GM18907 (cell line): ENCODE measurements at regions not wholly inside any gene's neighbourhood (a gene's known extent, or its start where the extent isn't known, plus 50 kb on each side); places are given as distances from the start of the nearest gene placed in this dataset.
"Not testable (repeated sequence)": the region's sequence is repeated elsewhere in the genome, so short reads cannot be mapped to it uniquely, and the experiment has no call there.

ENCODE experiments used
- ATAC-seq: cut with Tn5 transposase; IDR thresholded peaks from one replicate; pipeline ENCODE4 v1.9.1; 2021; ENCODE audit warnings: mild to moderate bottlenecking, moderate library complexity; ENCODE audit not compliant: unreplicated experiment

DNA sequence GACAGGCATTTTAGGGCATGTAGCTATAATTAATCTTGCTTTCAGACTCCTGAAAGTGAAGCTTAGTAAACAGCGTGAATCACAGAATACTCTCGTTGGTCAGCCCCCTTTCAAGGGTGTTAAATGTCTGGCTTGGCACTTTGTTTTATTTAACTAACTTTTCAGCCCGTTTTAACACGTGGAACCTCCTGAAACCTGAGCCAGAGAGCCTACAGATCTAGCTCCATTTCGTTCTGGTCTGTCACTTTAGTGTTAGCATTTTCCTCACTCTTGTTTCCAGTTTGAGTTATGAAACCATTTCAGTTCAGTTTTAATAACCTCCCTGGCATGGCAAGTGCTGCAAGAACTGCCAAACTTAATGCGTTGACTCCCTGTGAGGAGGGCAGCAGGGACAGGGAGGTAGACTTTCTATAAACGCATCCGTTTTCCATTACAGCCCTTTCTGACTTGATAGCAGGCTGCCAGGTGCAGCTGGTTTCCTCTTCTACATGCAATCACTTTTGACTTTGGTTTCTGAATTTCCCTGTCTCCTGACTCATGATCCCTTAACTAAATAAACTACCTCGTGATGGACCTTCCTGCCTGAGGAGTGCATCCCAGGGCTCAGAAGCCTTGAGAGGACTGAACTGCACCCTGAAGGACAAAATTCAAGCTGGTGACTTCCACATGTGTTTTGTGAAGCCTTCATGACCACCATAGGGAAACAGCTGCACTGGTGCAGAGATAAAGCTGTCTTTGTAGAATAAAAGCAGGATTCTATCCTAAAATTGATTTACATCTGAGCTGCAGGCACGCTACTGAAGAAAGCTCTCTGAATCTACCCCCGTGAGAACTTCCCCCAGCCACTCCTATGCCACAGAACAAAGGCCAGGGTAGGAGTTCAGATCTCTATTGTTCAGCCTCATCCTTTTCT lies 192.6 kb downstream of the DLEU7 start:
- no peak for ATAC-seq

DNA sequence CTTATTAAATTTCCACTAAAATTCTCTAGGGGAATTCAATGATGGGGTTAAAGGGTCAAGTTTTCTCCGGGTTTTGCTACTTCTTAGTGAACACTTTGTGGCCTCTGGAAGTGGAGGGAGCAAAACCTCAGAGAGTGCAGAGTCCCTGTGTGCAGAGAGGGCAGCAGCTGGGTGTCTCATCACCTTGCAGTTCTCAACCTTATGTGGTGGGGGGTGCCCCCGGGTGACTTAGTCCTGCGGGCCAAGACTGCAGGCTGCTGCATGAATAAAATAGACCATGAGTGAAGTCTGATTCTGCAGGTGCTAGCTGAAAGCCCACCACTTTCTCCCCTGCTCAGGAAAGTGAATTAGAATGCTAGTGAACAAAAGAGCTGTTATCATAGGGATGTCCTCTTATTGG lies 191.6 kb downstream of the DLEU7 start:
- ATAC-seq, result no peak

DNA sequence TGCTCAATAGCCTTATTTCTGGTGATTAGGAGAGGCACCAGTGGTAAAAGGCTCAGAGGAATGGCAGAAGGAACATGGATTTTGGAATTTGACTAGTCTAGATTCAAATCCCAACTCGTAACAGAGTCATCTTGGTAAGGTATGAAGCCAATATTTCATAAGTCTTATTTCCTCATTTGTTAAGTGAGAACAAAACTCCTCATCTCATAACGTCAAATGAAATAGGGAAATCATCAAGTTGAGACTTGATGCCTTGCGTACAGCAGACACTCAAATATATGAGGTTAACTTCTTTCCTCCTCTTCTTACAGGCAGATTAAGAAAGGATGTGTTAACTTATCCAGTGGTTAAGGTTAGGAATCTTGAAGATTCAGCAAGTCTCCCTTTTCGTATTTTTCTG lies 189.2 kb downstream of the DLEU7 start:
- no peak for ATAC-seq

DNA sequence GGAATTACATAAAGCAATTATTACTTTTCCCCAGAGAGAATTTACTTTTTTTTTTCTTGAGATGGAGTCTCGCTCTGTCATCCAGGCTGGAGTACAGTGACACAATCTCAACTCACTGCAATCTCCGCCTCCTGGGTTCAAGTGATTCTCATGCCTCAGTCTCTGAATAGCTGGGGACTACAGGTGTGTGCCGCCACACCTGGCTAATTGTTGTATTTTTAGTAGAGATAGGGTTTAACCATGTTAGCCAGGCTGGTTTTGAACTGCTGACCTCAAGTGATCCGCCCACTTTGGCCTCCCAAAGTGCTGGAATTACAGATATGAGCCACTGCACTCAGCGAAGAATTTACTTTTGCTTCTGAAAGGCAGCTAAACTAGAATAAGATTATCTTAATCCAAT lies 181.6 kb downstream of the DLEU7 start:
- ATAC-seq, result not testable (repeated sequence)

DNA sequence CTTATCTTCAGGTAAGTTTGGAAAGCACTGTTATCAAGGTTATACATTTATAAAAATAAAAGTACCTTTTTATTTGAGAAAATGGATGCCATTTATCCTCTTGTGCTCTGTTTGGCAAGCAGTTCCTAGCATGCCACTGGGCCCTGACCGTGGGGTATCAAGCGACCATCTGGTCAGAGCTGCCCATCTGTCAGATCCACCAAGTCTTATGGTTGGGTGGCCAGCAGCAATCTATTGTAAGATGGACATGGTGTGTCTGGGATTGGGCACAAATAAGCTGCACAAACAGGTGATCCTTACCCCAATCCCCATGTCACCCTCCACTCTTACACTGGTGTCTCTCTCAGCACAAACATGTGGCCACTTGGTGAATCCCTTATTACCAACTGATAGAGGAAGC lies 178.5 kb downstream of the DLEU7 start:
- ATAC-seq, result no peak

DNA sequence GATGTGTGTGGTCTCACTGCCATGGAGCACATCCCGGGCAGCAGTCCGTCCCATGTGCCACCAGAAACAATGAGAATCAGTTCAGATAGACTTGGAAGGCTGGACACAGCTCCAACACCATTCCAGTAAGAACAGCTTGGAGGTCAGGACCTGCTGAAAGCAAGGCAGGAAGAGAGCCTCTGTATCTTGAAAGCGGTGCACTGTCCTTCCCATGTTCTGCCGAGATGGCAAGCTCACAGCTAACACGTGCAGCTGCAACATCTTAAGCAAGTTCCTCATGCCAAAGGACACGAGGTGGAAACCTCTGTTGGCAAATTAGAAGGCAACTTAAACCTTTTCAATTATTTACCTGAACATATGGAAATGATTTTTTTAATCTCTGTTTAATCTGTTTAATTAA lies 175.4 kb downstream of the DLEU7 start:
- ATAC-seq, result no peak

DNA sequence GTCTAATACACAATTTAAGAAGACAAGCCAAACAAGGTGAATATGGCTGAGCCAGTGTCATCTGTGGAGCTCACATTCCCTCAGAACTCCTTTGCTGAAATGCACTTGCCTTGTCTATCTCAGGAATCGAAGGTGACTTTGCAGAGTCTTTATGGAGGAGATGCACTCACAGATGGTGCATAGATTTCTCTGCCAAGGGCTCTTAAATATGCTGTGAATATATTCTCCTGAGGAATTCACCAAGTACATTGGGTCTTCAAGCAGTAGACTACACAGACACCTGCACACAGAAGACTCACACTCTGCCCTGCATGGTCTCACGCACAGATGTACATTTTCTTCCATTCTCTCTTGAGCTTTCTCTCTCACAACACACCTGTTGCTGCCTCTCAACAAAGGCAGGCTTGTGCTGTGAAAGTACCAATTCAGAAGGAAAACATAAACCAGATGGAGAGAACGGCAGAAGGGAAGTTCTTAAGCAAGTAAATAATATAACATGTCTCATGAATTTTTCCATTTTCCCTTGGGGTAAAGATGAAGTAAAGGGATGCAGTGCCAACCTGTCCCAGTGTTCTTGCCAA lies 174.7 kb downstream of the DLEU7 start:
- ATAC-seq, result no peak

DNA sequence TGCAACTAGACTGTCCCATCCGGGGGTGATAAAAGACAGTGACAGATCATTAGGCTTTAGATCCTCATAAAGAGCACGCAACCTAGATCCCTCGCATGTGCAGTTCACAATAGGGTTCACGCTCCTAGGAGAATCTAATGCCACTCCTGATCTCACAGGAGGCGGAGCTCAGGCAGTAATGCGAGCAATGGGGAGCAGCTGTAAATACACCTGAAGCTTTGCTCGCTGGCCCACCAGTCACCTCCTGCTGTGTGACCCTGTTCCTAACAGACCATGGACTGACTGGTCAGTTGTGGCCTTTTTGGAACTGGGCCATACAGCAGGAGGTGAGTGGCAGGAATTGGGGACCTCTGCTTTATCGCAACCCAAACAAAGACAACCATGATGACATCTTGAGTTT lies 173.2 kb downstream of the DLEU7 start:
- ATAC-seq, result no peak

DNA sequence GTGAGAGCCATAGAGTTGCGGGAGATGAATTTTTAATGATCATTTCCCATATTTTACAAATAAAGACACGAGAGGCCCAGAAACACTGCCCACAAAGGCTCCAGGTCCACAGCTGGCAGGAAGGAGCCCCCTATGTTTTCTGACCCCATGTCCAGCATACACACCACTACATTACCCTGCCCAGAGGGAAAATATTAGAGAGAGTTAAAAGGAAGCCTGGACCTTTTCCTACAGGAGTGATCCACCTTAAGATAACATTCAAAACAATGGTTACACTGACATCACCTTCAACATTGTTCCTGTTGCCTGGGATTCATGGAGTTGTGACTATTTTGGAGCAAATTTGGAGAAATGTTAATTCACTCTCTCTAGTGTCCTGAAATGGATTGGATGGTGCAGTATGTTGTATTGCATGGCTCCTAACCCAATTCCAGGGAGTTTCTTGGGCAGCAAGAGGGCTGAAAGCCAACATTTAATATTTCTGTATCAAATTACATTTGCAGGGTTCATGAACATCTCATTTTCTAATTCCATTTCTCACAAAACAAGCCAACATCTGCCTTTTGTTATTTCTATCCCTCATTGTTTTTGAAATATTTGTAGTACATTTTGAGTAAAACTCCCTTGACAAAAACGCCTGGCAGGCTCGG lies 172.5 kb downstream of the DLEU7 start:
- ATAC-seq, result no peak

DNA sequence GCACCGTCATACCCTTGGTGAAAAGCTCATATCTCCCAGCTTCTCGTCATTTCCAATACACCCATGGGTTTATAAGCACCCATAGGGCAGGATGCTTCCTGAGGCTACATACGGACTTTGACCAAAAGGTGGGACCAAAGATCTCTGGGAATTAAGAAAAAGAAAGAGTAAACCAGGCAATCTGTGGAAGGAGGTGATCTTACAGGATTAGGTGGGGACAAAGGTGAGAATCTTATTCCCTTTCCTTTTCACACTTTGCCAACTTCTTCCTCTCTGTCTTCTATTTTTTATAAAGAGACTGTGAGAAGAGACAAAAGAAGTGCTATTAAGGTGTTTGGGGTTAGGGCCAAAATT lies 172.0 kb downstream of the DLEU7 start:
- no peak for ATAC-seq

DNA sequence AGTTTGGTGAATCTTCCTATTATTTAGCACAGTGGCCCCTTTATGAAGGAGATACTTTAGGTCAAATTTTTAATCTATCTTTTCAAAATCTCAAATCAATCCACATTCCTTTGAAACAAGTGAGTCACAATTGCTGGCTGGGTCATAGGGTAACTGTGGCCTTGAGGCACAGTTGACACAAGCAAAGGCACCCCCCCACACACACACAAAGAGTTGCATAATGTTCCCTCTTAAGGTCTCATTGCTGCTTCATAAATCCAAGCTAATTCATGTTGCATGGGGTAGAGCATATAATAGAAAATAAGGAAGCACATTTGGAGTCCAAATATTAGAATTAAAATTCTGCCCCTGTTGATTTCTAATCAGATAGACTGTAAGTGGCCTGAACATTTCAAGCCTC lies 171.5 kb downstream of the DLEU7 start:
- ATAC-seq, result no peak

DNA sequence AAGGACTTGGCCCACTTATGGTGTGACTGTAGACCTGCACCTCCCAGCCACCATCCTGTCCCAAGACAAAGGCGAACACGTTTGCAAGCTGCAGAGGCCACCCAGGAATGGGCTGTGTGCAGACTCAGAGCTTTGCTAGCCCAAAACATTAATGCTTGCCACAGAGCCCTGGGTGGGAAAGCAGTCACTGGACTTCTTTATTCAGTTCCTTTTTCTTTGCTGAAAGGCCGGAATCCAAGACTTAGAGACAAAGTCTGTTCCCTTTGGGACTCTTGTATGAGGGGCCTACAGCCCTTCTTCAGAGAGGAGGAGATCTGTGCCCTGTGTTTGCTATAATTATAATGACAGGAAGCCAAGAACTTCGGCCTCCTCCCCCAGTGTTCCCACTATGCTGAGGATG lies 167.8 kb downstream of the DLEU7 start:
- no peak for ATAC-seq

DNA sequence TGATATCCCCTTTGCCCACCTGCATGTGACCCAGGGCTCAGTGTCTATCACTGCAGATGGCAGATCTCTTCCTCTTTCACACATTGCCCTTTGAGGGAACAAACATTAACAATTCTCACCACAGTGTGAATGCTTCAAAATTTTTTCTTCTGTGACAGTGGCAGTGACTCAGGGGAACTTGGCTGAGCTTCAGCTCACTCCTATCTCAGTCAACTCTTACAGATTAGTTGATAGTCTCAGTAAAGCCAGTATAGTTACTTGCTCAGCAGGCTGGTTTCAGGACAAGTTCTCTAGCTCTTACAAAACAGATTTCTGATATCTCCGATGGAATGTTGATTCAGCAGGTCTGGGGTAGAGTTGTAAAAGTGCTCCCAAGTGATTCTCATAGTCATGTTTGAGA lies 166.9 kb downstream of the DLEU7 start:
- ATAC-seq, result no peak

DNA sequence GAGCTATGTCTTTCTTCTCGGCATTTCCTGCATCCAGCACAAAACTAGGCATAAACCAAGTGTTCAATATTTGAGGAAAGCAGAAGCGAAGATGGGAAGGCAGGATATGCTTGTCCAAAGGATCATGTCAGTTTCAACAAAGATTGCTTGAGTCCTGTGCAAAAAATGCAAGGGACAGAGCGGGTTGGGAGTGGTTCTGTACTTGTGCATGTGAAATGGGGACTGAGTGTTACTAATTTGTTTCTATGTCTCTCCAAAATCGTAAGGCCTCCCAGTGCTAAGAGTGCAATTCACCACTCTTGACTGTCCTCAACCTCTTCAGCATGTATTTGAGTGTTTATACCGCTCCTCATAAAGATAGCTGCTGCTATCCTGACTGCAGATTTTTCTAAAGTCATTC lies 166.2 kb downstream of the DLEU7 start:
- no peak for ATAC-seq

DNA sequence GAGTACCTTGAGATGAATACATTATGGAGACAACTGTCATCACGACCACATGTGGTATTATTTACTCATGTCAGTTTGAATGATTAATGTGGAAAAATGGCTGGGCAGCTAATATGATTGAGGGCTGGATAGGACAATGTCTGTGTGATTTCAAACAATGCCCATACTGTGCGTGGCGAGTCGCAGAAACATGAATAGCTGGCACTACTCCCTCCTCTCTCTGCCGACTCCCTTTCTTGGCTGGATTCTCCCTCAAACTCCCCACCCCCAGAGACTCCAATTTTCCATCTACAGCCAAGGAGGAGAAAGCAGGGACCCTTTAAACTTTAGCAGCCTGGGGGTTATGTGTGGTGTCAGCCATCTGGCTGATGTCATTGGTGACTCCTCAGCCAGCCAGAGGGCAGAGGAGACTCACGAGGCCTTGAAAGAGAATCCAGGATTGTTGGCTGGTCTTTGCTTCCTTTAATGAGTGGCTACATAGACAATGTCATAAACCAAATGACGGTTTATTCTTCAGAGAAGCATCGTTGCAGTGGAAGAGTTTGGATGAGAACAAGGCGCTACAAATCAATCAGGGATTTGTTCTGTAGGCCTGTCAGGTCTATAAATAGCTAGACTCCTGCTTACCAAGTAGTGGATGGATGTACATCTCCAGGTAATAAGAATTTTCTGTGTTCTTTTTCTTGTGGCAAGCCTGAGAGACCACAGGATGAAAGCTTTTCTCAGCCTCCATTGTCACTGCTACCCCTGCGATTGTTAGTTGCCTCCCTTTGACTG lies 165.6 kb downstream of the DLEU7 start:
- no peak for ATAC-seq

DNA sequence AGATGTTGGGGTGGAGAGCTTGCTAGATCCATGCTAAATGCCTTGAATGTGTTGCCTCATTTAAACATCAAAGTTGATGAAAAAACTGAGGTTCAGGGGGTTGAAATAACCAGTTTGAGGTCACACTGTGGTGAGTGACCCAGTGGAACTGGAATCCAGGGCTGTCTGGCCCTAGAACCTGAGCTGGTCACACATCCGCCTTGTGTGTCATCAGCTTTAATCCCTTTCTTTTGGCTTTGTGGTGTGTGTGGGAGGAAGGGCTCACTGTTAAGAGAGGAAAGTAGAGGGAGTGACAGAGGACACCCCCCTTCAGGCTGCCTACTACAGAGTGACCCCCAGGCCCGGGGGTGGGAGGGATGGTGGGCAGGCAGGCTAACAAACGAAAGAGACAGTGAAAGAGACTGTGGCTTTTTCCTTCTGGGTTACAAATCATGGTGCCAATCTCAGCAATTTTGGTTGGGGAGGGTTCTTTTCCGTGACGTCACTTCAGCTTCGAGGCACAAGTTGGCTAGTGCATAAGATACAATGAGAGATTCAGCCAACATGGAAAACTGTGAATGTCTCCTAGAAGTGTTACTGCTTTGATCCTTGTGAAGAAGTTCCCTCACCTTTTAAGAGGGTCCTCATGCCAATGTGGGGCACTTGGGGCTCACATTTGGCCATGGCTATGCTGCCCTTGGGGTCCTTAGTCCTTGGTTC lies 164.9 kb downstream of the DLEU7 start:
- ATAC-seq, result no peak

DNA sequence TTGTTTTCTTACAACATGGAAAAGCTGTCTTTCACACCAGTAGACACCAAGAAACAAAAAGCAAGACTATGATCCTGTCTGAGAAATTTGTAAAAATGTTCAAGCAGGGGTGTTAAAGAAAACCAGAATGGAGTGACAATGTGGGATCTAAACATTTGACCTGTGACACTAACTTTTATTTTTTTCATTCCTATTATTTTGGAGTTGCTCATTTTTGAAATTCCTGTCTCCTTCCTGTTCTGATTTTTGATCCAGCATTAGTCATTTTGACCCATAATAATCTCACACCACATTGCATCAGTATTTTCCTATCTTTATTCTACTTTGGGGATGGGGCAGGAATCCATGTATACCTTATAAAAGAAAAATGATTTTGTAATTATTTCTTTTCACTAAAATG lies 164.2 kb downstream of the DLEU7 start:
- no peak for ATAC-seq

DNA sequence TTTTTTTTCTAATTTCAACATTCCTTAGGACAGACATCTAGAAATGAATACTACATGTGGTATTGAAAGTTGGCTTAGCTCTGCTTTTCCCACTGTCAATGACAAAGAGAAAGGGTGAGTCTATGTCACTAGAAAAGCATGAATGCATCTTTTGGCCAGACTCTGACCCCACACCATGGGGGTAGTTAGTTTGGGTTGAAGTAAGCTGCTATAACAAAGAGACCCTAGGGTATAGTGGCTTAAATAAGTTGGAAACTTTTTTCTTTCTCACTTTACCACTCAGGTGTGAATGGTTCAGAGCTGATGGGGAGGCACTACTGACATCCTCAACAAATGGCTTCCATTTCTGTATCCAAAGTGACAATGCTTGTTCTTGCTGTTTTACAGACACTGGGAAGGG lies 161.5 kb downstream of the DLEU7 start:
- no peak for ATAC-seq

DNA sequence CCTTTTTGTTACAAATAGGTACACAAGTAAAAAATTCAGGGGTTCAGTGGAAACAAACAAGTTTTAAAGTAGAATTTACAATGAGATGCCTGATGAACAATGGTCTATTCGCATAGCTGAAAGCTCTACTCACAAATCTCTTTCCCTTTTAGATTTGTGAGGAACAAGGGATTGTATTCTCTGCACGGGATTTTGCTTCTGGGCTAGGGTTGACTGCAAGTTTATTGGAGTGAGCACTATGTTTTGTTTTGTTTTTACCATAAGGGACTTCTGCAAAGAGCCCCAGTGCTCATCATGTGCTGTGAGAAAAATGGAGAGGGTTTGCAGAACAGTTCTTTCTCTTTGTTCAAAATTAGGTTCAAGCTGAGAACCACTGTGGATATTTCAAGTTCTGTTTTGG lies 160.5 kb downstream of the DLEU7 start:
- ATAC-seq, result no peak

DNA sequence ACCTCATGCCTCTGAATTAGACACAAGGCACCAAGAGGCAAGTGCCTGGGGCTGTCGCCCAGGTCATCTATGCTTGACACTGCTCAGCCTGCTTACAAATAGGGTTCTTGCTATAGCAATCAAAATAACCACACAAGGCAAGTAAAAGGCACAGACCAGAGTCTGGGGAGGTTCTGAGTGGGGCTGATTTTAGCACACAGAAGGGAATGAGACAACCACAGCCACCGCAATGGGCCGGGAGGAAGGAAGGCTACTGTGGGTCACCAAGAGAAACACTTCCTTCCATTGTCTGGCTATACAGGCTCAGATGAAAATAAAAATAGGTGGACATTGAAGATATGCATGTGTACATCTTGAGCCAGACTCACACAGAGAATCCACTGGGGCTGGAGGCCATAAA lies 159.1 kb downstream of the DLEU7 start:
- no peak for ATAC-seq

DNA sequence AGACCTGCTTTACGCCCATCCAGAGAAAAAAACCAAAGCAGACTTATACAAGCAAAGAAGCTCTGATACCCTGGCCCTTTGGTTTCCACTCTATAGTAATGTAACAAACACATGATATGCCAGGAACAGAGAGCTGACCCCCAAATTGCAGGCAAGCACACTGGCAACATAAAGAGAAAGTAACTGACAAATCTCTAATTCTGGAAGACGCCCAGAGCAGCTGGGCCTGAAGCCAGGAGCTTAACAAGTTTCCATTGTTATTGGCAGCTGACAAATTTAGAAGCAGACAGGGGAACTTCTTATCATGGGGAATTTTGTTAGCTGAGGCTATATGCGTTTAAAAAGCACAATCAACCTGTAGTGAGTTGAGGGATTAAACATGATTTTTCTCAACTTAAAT lies 158.0 kb downstream of the DLEU7 start:
- ATAC-seq, result no peak
